H1 (cell line): ENCODE measurements at regions not wholly inside any gene's neighbourhood (a gene's known extent, or its start where the extent isn't known, plus 50 kb on each side); places are given as distances from the start of the nearest gene placed in this dataset.

Experiments
- CTCF ChIA-PET: fragments of 300-600 bp; sonication (Branson Sonifier 250); formaldehyde crosslinking; loops from one replicate; lab custom pipeline; 2021; ENCODE audit not compliant: partially characterized antibody; lab: Charles Lee
- POLR2A ChIA-PET: fragments of 300-600 bp; sonication (Branson Sonifier 250); formaldehyde crosslinking; loops from one replicate; lab custom pipeline; 2021; ENCODE audit warnings: inconsistent platforms; ENCODE audit not compliant: partially characterized antibody; lab: Charles Lee
- DNase-seq, 2 experiments: peaks; one replicate each; pipeline versions ENCODE4 v3.0.0 to v3.0.0-alpha.2; 2010 to 2022; ENCODE audit warnings: low spot score in 2 of 2, low read depth in 1 of 2, mixed read lengths in 1 of 2
- FAIRE-seq: peaks from 2 replicates; lab custom pipeline; 2011; peaks lifted over from hg19 to GRCh38; lab: Jason Lieb, UNC
- H2AFZ ChIP-seq: 2 replicates; pipeline ENCODE4 v1.8.1; 2012; ENCODE audit warnings: low read length, inconsistent platforms
- H2AK5ac ChIP-seq: 2 replicates; pipeline ENCODE4 v1.6.1; 2013; ENCODE audit warnings: low read depth, low read length
- H2BK120ac ChIP-seq: replicated peaks from 2 replicates; pipeline ENCODE3; 2013; ENCODE audit warnings: low read depth, low read length, inconsistent platforms
- H2BK12ac ChIP-seq: 2 replicates; pipeline ENCODE4 v1.6.1; 2013; ENCODE audit warnings: low read depth, low read length
- H2BK15ac ChIP-seq: 2 replicates; pipeline ENCODE4 v1.6.1; 2013; ENCODE audit warnings: low read length
- H2BK20ac ChIP-seq: 2 replicates; pipeline ENCODE4 v1.6.1; 2013; ENCODE audit warnings: low read length
- H2BK5ac ChIP-seq: 2 replicates; pipeline ENCODE4 v1.6.1; 2013; ENCODE audit warnings: low read depth, low read length
- H3K14ac ChIP-seq: 2 replicates; pipeline ENCODE4 v1.6.1; 2013; ENCODE audit warnings: inconsistent platforms; ENCODE audit not compliant: insufficient read length
- H3K18ac ChIP-seq: 2 replicates; pipeline ENCODE4 v1.6.1; 2013; ENCODE audit warnings: low read length; ENCODE audit errors: extremely low read depth
- H3K23ac ChIP-seq: 2 replicates; pipeline ENCODE4 v1.6.1; 2013; ENCODE audit warnings: inconsistent platforms; ENCODE audit not compliant: insufficient read length
- H3K23me2 ChIP-seq: 2 replicates; pipeline ENCODE4 v1.6.1; 2013; ENCODE audit warnings: low read depth, low read length
- H3K27ac ChIP-seq: 2 replicates; pipeline ENCODE4 v1.6.1; 2011; ENCODE audit warnings: low read depth, low read length, inconsistent platforms
- H3K27me3 ChIP-seq, 4 experiments: replicated peaks in 1 of 4; 1 replicate in 1 of 4; 2 replicates in 3 of 4; pipeline versions ENCODE4 v1.6.1 to v1.8.1; 2011 to 2013; ENCODE audit warnings: low read length in 3 of 4, mild to moderate bottlenecking in 3 of 4, inconsistent platforms in 2 of 4, mixed read lengths in 2 of 4, moderate library complexity in 1 of 4; ENCODE audit not compliant: control insufficient read depth in 3 of 4, insufficient read depth in 3 of 4; ENCODE audit errors: extremely low read depth in 1 of 4
- H3K36me3 ChIP-seq, 4 experiments: 2 replicates each; pipeline versions ENCODE4 v1.6.1 to v1.8.1; 2011 to 2013; ENCODE audit warnings: mild to moderate bottlenecking in 4 of 4, low read length in 3 of 4, moderate library complexity in 2 of 4, control low read depth in 1 of 4, inconsistent platforms in 1 of 4; ENCODE audit not compliant: insufficient read depth in 4 of 4, control insufficient read depth in 2 of 4
- H3K4ac ChIP-seq: replicated peaks from 2 replicates; pipeline ENCODE3; 2013; ENCODE audit warnings: low read length, low read depth, mixed read lengths, inconsistent platforms; ENCODE audit not compliant: insufficient read length
- H3K4me1 ChIP-seq, 4 experiments: replicated peaks in 1 of 4; 1 replicate in 1 of 4; 2 replicates in 3 of 4; pipeline versions ENCODE4 v1.6.1 to v1.8.1; 2011 to 2013; ENCODE audit warnings: low read length in 3 of 4, inconsistent platforms in 2 of 4, mixed read lengths in 1 of 4; ENCODE audit not compliant: insufficient read depth in 4 of 4, control insufficient read depth in 3 of 4
- H3K4me2 ChIP-seq, 2 experiments: 2 replicates each; pipeline versions ENCODE4 v1.6.1 to v1.8.1; 2011 to 2013; ENCODE audit warnings: low read depth in 2 of 2, low read length in 2 of 2, control low read depth in 1 of 2, inconsistent platforms in 1 of 2, mild to moderate bottlenecking in 1 of 2; ENCODE audit not compliant: insufficient read depth in 1 of 2
- H3K4me3 ChIP-seq, 4 experiments: fragments of 200-600, 300-600 bp in 1 of 4; sonication (generic), shearing (Covaris generic), sonication (Bioruptor Twin) in 1 of 4; 2 replicates each; pipeline versions ENCODE4 v1.5.1 to v1.8.1; 2011 to 2016; ENCODE audit warnings: low read length in 4 of 4, low read depth in 3 of 4, control low read depth in 2 of 4, inconsistent platforms in 2 of 4, mild to moderate bottlenecking in 2 of 4, mixed read lengths in 1 of 4, moderate library complexity in 1 of 4; ENCODE audit not compliant: insufficient read depth in 2 of 4; ENCODE audit errors: extremely low read depth in 1 of 4
- H3K56ac ChIP-seq: replicated peaks from 2 replicates; pipeline ENCODE3; 2013; ENCODE audit warnings: low read depth, mild to moderate bottlenecking, mixed read lengths, low read length, inconsistent platforms; ENCODE audit not compliant: insufficient read length
- H3K79me1 ChIP-seq: 2 replicates; pipeline ENCODE4 v1.6.1; 2013; ENCODE audit warnings: low read depth, low read length, control low read depth
- H3K79me2 ChIP-seq, 2 experiments: 2 replicates each; pipeline versions ENCODE4 v1.6.1 to v1.8.1; 2012 to 2013; ENCODE audit warnings: low read length in 2 of 2, mild to moderate bottlenecking in 2 of 2, inconsistent platforms in 1 of 2; ENCODE audit not compliant: insufficient read depth in 2 of 2, control insufficient read depth in 1 of 2
- H3K9ac ChIP-seq, 4 experiments: replicated peaks in 1 of 4; 1 replicate in 1 of 4; 2 replicates in 3 of 4; pipeline versions ENCODE4 v1.6.1 to v1.8.1; 2011 to 2013; ENCODE audit warnings: low read depth in 3 of 4, low read length in 3 of 4, control low read depth in 2 of 4, mild to moderate bottlenecking in 2 of 4, moderate library complexity in 2 of 4, inconsistent platforms in 1 of 4; ENCODE audit errors: extremely low read depth in 1 of 4
- H3K9me3 ChIP-seq, 2 experiments: 2 replicates each; pipeline versions ENCODE4 v1.6.1 to v1.8.1; 2012 to 2013; ENCODE audit warnings: mild to moderate bottlenecking in 2 of 2, moderate library complexity in 2 of 2, control low read depth in 1 of 2, inconsistent platforms in 1 of 2, low read depth in 1 of 2, low read length in 1 of 2, mixed read lengths in 1 of 2; ENCODE audit not compliant: insufficient read depth in 2 of 2
- H4K20me1 ChIP-seq, 2 experiments: replicated peaks in 1 of 2; 2 replicates each; pipeline versions ENCODE3 to v1.8.1; 2011 to 2013; ENCODE audit warnings: inconsistent platforms in 2 of 2, low read length in 2 of 2, mild to moderate bottlenecking in 1 of 2; ENCODE audit not compliant: insufficient read depth in 2 of 2, control insufficient read depth in 1 of 2
- H4K5ac ChIP-seq: 2 replicates; pipeline ENCODE4 v1.6.1; 2013; ENCODE audit warnings: low read length, low read depth, mixed read lengths, inconsistent platforms; ENCODE audit not compliant: insufficient read length
- H4K8ac ChIP-seq: 2 replicates; pipeline ENCODE4 v1.8.0; 2013; ENCODE audit warnings: mild to moderate bottlenecking, moderate library complexity, low read length, inconsistent platforms; ENCODE audit not compliant: insufficient read depth; ENCODE audit errors: extremely low read depth
- H4K91ac ChIP-seq: replicated peaks from 2 replicates; pipeline ENCODE3; 2013; ENCODE audit warnings: low read length, mixed read lengths, inconsistent platforms; ENCODE audit not compliant: insufficient read length
- E2F6 ChIP-seq: IDR thresholded peaks from 2 replicates; pipeline ENCODE4 v1.6.1; 2012; ENCODE audit warnings: inconsistent platforms
- MAX ChIP-seq: IDR thresholded peaks from 2 replicates; pipeline ENCODE4 v1.6.1; 2012; ENCODE audit warnings: inconsistent platforms
- SP4 ChIP-seq: IDR thresholded peaks from 2 replicates; pipeline ENCODE4 v1.6.1; 2012; ENCODE audit warnings: low read length, inconsistent platforms
- WGBS, 2 experiments: shearing (Covaris generic) in 1 of 2; methylation state at CpG; one replicate each; pipeline versions ENCODE4 v1.1.6 to v1.1.7; 2013 to 2015; ENCODE audit warnings: low lambda C conversion rate in 2 of 2, mixed read lengths in 2 of 2, inconsistent platforms in 1 of 2, low coverage in 1 of 2, missing lambda C conversion rate in 1 of 2; ENCODE audit not compliant: insufficient replicate concordance in 2 of 2, insufficient coverage in 1 of 2, insufficient read length in 1 of 2; ENCODE audit errors: extremely low coverage in 1 of 2, missing lambda C conversion rate in 1 of 2; 5-methylcytosine and 5-hydroxymethylcytosine counted together

DNA sequence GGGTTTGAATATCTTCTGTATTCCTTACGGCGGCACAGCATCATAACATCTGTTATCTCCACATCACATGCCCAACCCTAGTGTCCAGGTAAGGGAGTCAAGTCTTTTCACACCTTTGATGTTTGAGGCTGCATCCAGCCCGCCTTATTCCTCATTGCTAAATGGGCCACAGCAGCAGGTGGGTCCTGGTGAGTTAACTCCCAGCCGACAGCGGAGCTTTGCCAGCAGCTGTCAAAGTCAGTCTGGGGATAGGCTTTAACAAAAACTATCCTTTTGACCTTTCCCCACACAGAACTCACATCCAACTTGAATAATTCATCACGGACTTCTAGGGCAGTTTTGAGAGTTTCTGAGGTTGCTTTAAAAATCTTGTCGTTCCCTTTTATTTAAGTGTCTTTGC lies 235.1 kb downstream of the DLEU7 start:
- Histone ChIP-seq H2AK5ac (no peak overlapping the region), H4K5ac (no peak overlapping the region), H3K9me3 (no peaks in the 10 kb centered on the region), H2BK120ac (no peak overlapping the region), H2BK20ac (no peak overlapping the region), H3K27me3 (no peaks in the 10 kb centered on the region), H3K23me2 (no peaks in the 10 kb centered on the region), H3K56ac (no peak overlapping the region), H2BK15ac (no peak overlapping the region), H2AFZ (no peak overlapping the region), H4K8ac (no peak overlapping the region), H3K4me1 (no peaks in the 10 kb centered on the region), H4K91ac (no peak overlapping the region), H3K4me3 (no peak overlapping the region), H3K18ac (no peak overlapping the region), H2BK5ac (no peak overlapping the region), H2BK12ac (no peak overlapping the region), H3K79me2 (no peaks in the 10 kb centered on the region), H3K36me3 (no peaks in the 10 kb centered on the region), H4K20me1 (no peaks in the 10 kb centered on the region), H3K9ac (no peak overlapping the region), H3K4me2 (no peak overlapping the region), H3K14ac (no peak overlapping the region)
- CTCF ChIA-PET, result interaction anchor here (1.1 kb wide), 1 partner anchor 13 kb away, joined by 4 read pairs; no protein-coding TSS in a partner anchor
- no peak for FAIRE-seq
- DNase-seq, result no peak
- WGBS, 2 experiments, result 89% methylated on average over 7 of the region's 7 CpGs; no CpG with 5 or more reads in 1 of the 2 experiments
- POLR2A ChIA-PET, result interaction anchor here (1.1 kb wide), 1 partner anchor 10 kb away, joined by 3 read pairs; no protein-coding TSS in a partner anchor
- peak; percentile 82 for TF ChIP-seq E2F6
- TF ChIP-seq SP4, result no peak
- TF ChIP-seq MAX, result peak; percentile 46; the same call in 1 of the 2 replicates
- TF ChIP-seq, all 59 proteins: peak for 2
- no peak overlapping the region for H3K27ac ChIP-seq
- H3K23ac ChIP-seq, result no peak overlapping the region
- H3K79me1 ChIP-seq, result no peaks in the 10 kb centered on the region
- no peak overlapping the region for H3K4ac ChIP-seq
